ENCODE measurements at regions not wholly inside any gene's neighbourhood (a gene's known extent, or its start where the extent isn't known, plus 50 kb on each side); places are given as distances from the start of the nearest gene placed in this dataset.
A peak's percentile ranks its signal among the peaks of the same experiment; 100 is the strongest.
"Not testable (repeated sequence)": the region's sequence is repeated elsewhere in the genome, so short reads cannot be mapped to it uniquely, and the experiment has no call there.

DNA sequence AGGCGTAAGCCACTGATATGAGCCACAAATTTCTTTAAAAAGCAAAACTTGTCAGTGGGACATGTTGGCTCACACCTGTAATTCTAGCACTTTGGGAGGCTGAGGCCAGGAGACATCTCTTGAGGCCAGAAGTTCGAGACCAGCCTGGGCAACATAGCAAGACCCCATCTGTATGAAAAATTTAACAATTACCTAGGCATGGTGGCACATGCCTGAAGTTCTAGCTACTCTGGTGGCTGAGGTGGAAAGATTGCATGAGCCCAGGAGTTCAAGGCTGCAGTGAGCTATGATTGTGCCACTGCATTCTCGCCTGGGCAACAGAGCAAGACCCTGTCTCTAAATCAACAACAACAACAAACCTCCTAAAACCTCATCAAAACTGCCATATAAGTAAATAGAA is 147.6 kb upstream of the BARHL2 start:
- no peak for DNase-seq (ENCODE audit: extremely low read depth, low read depth)

DNA sequence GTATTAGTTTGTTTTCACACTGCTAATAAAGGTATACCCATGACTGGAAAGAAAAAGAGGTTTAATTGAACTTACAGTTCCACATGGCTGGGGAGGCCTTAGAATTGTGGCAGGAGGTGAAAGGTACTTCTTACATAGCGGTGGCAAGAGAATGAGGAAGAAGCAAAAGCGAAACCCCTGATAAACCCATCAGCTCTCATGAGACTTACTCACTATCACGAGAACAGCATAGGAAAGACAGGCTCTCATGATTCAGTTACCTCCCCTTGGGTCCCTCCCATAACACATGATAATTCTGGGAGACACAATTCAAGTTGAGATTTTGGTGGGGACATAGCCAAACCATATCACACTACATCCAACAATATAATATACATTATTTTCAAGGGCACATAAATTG is 145.7 kb upstream of the BARHL2 start:
- DNase-seq (ENCODE audit: extremely low read depth, low read depth): no peak

DNA sequence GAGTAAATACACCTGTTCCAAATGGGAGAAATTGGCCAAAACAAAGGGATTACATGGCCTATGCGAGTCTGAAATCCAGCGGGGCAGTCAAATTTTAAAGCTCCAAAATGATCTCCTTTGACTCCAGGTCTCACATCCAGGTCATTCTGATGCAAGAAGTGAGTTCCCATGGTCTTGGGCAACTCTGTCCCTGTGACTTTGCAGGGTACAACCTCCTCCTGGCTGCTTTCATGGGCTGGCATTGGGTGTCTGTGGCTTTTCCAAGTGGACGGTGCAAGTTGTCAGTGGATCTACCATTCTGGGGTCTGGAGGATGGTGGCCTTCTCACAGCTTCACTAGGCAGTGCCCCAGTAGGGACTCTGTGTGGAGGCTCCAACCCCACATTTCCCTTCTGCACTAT is 144.3 kb upstream of the BARHL2 start:
- DNase-seq (ENCODE audit: extremely low read depth, low read depth): not testable (repeated sequence)

DNA sequence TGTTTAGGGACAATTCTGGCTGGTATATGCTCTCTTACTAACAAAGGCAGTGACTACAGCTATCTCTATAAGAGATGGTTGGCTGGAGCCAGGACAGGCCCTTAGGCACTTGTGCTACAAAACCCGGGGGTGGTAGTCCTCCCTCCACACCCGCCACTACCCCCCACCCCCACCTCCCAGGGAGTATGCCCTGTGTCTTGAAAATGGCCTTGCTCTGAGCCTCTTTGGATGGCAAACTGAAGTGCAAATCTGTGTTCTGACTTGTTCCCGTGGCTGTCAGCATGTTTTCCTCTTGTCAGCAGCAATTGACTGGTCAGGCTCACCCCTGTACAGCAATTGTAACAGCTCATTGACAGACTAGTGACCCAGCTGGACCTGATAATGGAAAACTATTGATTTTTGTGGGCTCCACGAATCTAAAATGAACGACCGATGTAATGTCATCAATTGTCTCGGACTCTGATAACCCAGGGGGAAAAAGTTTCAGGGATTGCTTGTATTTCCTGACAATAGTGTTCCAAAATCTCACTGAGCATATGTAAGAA is 139.4 kb upstream of the BARHL2 start:
- DNase-seq (ENCODE audit: extremely low read depth, low read depth): no peak

DNA sequence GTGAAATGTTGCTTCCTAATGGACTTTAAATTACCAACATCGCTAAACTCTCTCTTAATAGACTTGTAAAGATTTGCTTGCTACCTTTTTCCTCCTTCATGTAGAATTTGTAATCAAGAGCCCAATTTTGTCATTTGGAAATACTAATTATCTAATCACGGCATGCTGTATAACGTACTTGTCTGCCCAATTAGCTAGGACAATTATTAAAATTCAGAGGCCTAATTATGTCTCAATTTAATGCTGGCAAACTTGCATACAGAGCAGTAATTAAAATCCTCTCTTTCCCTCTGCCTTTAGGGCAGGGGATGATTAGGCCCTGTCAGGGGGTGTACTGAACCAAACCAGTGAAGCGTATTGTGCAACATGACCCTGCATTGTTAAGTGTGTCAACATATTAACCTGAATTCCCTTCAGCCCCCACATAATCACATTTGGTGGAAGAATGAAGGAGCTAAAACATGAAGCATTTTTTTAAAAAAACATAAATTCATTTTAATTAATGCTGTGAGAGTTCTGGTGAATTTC is 137.4 kb upstream of the BARHL2 start:
- no peak for DNase-seq (ENCODE audit: extremely low read depth, low read depth)

DNA sequence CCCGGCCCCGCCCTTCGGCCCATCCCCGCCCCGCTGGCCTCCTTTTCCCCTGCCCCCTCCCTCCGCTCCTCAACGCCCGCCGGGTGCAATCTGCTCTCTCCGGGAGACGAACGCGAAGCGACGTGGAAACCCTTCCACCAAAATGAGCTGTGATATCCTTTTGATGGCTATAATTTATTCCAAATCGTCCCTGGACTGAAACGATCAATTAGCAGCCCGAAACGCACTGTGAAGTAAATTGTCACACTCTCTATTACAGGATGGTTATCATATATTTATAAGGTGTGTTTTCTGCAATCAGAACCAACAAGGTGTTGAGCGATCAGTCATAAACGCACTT is 134.6 kb upstream of the BARHL2 start:
- DNase-seq (ENCODE audit: extremely low read depth, low read depth): no peak

DNA sequence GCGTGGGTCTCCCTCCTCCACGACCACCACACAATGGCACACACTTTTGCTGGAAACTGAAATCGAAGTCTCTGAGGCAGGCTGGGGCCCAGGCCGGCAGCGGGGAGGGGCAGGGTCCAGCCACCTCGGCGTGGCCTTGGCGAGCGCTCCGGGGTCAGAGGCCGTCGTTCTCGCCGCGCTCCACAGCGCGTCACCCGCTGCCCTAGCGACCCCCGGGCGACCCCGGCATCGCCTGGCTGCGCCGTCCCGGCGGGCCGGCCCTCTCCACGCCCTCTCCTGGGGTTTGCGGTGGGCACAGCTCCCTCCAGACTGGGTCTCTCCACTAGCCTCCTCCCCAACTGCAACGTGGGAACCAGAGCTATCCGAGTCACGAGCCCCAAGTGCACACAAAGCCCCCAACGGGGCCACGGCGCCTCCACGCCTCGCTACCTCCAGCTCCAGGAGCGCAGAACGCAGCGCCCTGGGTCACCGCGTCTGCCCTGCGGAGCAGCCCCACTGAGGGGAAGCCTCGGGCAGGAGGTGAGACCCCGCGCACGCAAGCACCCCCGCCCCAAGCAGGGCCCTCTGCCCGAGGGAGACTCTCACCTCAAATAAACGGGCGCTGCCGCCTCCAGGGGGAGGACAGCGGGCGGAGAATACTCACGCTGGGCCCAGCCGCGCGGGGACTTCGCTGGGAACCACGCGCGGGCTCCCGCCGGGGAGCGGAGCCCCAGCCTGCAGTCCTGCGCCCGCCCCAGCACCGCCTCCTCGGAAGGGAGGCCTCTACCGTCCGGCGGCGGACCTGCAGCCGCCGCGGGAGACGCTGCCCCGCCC is 134.0 kb upstream of the BARHL2 start:
- peak; percentile 59 for DNase-seq (ENCODE audit: extremely low read depth, low read depth)

DNA sequence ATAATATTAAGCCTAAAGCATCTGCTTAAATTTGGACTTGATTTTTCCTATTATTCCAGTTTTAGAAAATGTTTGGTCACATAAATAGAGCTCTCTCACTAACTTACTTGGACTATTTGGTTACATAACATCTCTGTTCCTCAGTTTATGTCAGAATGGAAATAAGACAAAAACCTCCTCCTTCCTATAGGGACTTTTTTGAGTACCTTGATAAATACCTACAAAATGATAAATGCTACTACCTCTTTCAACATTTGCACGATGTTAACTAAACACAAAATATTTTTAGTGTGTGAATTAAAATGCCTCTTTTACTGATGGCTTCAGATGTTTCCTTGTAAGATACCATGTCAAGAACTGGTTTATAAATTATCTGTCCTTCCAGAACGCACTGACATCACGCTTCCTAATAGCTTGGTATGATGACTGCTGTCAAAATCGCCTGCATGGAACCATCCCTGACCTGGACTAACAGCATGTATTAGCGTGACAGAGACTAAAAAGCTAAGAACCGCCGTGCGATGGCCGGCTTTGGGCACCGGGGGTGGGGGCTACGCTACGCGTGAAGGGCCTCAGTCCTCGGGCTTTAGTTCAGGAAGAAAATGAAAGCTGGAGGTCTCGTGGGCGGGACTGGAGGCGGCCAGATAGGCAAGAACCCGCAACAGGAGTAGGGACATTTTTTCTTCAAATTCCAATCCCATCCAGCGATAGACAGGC is 133.2 kb upstream of the BARHL2 start:
- no peak for DNase-seq (ENCODE audit: extremely low read depth, low read depth)

DNA sequence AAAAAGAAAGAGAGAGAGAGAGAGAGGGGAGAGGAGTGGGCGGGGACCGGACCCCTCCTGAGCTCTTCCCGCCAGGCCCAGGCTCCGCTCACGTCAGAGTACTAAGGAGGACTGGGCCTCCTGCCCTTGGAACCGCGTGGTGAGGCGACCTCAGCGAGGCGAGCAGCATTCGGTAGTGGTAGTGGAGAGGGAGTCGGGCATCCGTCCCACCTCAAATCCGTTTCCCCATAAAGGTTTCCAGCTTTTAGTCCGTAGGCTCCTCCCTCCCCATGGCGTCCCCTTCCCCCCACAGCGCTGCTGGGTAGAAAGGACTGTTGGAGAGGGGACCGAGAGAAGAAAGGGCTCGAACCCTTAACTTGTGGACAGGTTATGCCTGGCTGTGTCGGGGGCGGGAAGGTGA is 124.4 kb upstream of the BARHL2 start:
- DNase-seq (ENCODE audit: extremely low read depth, low read depth): no peak

DNA sequence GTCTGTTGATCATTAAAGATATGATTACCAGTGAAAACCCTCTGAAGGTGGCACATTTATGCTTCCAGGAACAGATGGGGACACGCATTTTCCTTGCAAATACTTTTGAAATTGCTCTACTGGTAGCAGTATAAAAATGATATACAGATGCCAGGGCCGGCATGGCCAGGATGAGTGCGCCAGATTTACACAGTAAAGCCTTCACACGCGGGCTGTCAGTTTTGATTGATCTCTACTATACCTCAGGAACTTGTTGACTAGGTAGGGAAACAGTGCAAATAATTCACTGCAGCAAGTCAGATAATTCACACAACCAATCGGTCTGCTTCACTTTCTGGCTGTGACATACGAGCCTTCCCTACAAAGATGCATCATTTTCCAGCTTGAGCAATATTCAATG is 123.2 kb upstream of the BARHL2 start:
- no peak for DNase-seq (ENCODE audit: extremely low read depth, low read depth)

DNA sequence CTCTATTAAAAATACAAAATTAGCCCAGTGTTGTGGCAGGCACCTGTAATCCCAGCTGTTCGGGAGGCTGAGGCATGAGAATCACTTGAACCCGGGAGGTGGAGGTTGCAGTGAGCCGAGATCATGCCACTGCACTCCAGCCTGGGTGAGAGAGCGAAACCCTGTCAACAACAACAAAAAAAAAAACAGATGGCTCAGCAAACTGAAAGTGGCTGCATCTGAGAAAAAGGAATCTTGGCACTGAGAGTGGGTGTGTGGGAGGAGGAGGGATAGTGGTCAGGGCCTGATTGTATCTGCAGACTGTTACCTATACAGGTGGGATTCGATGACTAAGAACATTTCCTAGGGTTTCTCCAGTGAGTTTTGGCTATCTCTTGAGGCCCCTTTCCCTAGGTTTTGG is 122.2 kb upstream of the BARHL2 start:
- no peak for DNase-seq (ENCODE audit: extremely low read depth, low read depth)

DNA sequence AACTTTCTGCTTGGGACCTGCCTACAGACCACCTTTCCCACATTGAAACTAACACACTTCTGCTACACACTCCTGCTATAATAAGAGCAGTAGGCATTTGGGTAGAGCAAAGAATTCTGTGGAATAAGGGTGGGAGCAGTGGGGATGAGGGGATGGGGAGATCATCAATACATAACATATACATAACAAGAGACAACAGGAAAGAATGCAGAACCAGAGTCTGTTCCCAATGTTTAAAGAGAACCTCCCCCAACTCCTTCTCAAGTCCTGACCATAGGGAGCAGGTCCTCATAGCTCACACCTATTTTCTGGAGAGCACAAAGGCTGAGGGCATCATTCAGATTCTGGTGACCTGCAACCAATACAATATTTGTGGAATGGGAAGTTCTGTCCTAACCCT is 121.6 kb upstream of the BARHL2 start:
- no peak for DNase-seq (ENCODE audit: extremely low read depth, low read depth)

DNA sequence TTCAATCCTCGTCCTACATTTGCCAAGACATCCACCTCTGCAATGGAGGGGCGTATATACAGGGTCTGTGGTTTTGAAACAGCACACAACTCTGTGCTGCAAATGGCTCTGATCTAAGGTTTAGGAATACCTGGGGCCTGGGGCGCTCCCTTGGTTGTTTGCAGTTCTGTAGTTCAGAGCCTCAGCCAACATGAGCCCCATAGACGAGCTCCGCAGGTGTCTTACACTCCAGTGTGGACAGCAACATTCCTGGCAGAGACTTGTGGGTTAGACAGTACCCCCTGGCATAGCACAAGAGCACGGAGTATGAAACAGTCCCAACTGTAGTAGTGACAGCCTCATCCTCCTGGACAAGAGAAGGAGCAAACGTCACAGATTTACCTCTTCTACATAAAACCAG is 120.3 kb upstream of the BARHL2 start:
- no peak for DNase-seq (ENCODE audit: extremely low read depth, low read depth)

DNA sequence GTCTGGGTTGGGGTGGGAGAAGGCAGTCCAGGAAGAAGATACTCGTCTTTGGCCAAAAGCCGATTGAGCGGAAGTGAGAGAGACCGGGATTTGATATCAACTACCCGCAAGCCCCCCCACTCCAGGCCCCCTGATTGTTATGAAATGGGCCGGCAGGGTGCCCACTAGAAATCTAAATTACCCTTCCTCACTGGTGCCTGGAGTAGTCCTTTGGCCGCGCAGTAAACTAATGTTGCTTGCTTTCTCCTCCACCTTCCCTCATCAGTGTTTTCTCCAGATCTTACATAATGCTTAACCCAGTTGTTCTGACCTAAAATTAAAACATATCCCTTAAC is 119.2 kb upstream of the BARHL2 start:
- DNase-seq (ENCODE audit: extremely low read depth, low read depth): no peak

DNA sequence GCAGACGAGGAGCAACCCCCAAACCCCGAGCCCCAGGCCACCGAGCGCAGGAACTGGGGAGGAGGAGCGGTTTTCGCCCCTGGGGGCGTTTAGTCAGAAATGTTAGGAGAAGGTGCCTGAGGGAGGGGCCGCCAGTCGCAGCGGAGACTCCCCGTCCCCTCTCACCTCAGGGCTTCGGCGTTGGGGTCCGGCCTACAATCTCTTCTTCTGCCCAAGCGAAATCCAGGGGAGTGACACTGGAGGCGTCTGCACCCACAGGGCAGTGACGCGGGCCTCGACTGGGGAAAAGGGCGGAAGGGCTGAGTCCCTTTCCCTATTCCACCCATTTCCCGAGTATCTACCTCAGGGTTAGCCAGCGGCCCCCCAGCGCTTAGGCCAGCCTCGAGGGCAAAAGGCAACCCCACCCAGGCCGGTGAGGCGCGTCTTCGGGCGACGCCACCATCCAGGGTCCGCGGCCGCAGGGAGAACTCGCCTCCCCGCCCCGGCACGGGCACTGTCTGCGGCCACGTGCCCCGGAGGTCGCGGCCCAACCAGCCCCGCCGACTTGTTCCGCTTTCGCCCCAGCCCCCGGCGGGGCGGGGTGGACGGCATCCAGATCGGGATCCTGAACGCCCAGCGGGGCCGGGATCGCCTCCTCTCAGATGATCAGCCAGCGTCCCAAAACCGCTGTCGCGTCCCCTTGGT is 118.7 kb upstream of the BARHL2 start:
- DNase-seq (ENCODE audit: extremely low read depth, low read depth): no peak

DNA sequence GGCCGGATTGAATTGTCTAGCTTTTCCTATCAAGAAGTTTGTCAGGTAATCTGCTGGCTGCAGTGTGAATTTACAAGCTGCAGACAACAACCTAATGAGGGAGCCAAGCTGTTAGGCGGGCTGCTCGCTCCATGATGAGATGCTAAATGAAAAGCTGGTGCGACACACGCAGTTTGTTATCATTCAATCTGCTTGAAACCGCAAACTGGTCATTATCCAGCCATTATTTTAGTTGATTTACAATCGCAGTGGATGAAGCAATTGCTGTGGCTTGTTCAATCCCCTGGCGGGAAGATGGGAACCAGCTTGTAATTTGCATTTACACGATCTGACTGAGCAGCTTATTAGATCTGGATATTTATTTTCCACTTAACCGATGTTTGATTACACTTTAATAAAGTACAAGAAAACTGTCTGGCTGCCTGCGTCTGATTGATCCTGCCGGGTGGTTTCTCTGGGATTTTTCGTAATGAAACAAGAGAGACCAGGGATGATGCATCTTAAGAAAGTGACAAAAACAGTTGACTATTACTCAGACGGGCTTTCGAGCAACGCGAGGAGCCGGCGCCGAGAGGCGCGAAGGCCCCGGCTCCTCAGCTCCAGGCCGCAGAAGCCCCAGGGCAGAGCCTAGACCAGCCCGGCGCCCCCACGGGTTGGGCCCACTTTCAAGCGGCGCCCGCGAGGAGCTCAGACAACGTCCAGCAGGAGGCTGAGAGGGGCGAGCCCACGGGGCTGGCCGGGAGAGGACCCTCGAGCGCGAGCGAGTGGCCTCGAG is 118.0 kb upstream of the BARHL2 start:
- DNase-seq (ENCODE audit: extremely low read depth, low read depth): no peak

DNA sequence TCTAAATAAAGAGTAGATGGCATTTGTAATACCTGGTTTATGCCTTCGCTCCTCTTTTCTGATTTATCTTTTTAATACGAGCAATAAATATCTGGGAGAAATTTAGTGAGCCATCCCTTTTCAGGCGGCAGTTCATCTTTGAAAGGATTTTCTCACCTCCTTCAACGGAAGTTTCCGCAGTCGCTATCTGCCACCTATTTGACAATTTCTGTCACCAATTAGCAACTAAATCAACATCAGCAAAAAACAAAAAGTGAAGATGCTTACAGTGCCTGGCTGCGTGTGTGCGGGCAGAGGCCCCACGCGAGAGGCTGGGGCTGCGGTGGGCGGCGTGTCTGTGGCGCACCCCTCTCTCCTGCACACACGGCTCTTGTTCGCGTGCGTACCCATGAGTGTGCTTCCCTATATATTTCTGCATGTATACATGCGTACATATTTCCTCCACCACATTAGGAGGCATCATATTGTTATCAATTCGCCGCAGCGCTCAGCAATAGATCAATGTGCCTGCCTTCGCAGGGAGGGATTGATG is 117.3 kb upstream of the BARHL2 start:
- DNase-seq (ENCODE audit: extremely low read depth, low read depth): no peak

DNA sequence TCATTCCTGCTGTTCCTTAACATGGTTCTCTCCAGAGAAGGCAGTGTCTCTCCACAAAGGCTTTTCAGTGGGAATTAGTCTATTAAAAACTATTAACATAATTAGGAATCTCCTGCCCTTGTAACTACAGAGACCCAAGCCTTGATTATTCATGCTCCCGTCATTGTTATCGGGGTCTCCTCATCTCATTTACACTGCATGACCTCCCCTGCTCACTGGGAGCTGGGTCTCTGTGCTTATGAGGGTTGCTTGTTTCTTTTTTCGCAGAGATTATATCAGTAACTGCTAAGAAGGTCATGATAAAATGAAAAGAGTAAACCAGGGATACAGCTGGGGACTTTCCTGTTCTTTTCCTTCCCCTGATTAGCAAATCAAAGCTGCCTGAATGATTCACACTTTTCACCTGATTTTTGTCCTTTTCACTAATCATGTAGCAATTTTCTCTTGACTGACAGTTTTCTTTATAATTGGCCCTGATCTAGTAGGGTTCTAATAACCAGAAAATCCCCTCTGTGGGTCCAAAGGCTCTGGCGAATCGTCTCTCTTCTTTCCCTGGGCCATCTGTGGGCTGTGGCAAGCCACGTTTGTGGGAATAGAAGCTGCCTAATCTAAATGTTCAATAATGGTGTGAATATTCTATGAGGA is 116.5 kb upstream of the BARHL2 start:
- no peak for DNase-seq (ENCODE audit: extremely low read depth, low read depth)

DNA sequence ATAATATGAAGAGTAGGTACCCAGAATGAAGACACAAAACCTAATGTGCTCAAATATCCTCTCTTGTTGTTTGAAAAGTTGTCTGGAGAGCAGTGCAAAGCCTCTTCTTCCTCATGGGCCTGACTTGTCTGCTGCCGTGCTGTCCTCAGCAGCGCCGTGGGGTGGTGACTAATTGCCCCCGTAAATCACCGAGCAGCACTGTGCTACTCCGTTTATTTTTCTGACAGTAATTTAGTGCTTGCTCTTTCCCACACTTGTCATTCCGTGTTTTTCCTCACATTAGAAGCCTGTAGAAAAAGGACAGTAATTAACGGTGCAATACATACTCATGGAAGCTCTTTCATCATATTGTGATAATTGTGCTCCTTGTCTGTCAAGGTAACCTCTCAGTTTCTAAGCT is 114.8 kb upstream of the BARHL2 start:
- DNase-seq (ENCODE audit: extremely low read depth, low read depth): no peak

DNA sequence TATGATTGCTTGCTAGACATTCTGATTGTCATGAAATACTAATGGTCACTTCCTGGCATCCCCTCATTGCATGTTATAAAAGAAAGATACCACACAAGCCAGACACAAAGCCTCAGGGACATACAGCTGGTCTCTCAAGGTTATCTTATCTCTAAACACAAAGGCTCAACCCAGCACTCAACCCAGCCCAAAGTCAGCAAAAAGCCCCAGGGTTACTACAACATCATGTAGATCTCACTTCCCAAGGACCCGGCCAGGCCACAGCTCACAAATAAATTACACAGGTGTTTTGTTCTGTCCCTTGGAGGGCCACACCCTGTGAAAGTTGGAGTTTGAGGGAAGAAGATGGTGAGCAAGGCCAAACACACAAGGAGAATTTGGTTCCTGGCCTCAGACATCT is 109.7 kb upstream of the BARHL2 start:
- DNase-seq (ENCODE audit: extremely low read depth, low read depth): no peak
